PC-9 (cell line): ENCODE measurements at regions not wholly inside any gene's neighbourhood (a gene's known extent, or its start where the extent isn't known, plus 50 kb on each side); places are given as distances from the start of the nearest gene placed in this dataset.

Source experiments
- BruUV-seq: library from RNA; stranded (reverse); fragments of 400-500 nt; replicated peaks from 2 replicates; lab custom pipeline; 2021; lab: Mats Ljungman, UMichigan
- CTCF ChIA-PET: fragments of 300-600 bp; sonication (Branson Sonifier 250); formaldehyde crosslinking; loops from one replicate; lab custom pipeline; 2022; ENCODE audit warnings: antibody characterized with exemption; lab: Charles Lee
- POLR2A ChIA-PET: fragments of 300-600 bp; sonication (Branson Sonifier 250); formaldehyde crosslinking; loops from one replicate; lab custom pipeline; 2022; ENCODE audit warnings: antibody characterized with exemption; ENCODE audit not compliant: unreplicated experiment; lab: Charles Lee
- DNase-seq, 2 experiments: peaks; one replicate each; pipeline versions ENCODE4 v3.0.0 to v3.0.0-alpha.2; 2015 to 2022; ENCODE audit warnings: mixed read lengths in 1 of 2
- H2AFZ ChIP-seq: fragments of 200-600 bp; sonication (generic); 2 replicates; pipeline ENCODE4 v1.8.1; 2017; ENCODE audit warnings: antibody characterized with exemption
- H3F3A ChIP-seq: fragments of 200-600 bp; sonication (generic); 2 replicates; pipeline ENCODE4 v1.8.1; 2017; ENCODE audit warnings: antibody characterized with exemption, mild to moderate bottlenecking, low read depth; ENCODE audit not compliant: insufficient read depth
- H3K27ac ChIP-seq: fragments of 200-600 bp; sonication (generic); 2 replicates; pipeline ENCODE4 v1.6.1; 2016; ENCODE audit warnings: mixed run types
- H3K27me3 ChIP-seq: fragments of 200-600 bp; sonication (generic); 2 replicates; pipeline ENCODE4 v1.6.1; 2016; ENCODE audit warnings: low read depth, mixed run types; ENCODE audit not compliant: insufficient read depth
- H3K36me3 ChIP-seq: fragments of 200-600 bp; sonication (generic); 2 replicates; pipeline ENCODE4 v1.6.1; 2016; ENCODE audit warnings: low read depth, mixed run types
- H3K4me1 ChIP-seq: fragments of 200-600 bp; sonication (generic); replicated peaks from 2 replicates; pipeline ENCODE4 v1.6.1; 2016; ENCODE audit warnings: mixed run types; ENCODE audit not compliant: insufficient read depth
- H3K4me2 ChIP-seq: fragments of 200-600 bp; sonication (generic); 2 replicates; pipeline ENCODE4 v1.6.1; 2017; ENCODE audit warnings: mixed run types
- H3K4me3 ChIP-seq: fragments of 200-600 bp; sonication (generic); 2 replicates; pipeline ENCODE4 v1.6.1; 2016; ENCODE audit warnings: mixed run types
- H3K79me2 ChIP-seq: fragments of 200-600 bp; sonication (generic); 2 replicates; pipeline ENCODE4 v1.6.1; 2017; ENCODE audit warnings: low read depth, mixed run types
- H3K9me2 ChIP-seq: fragments of 200-600 bp; sonication (generic); 2 replicates; pipeline ENCODE4 v1.8.1; 2017; ENCODE audit warnings: mild to moderate bottlenecking; ENCODE audit not compliant: insufficient read depth
- H3K9me3 ChIP-seq: fragments of 200-600 bp; sonication (generic); 2 replicates; pipeline ENCODE4 v1.8.1; 2016; ENCODE audit warnings: low read depth; ENCODE audit not compliant: insufficient read depth
- H4K20me1 ChIP-seq: fragments of 200-600 bp; sonication (generic); 2 replicates; pipeline ENCODE4 v1.8.1; 2017; ENCODE audit not compliant: insufficient read depth
- EZH2 ChIP-seq: fragments of 200-600 bp; sonication (generic); IDR thresholded peaks from 2 replicates; pipeline ENCODE4 v1.8.0; 2017; ENCODE audit warnings: antibody characterized with exemption, low read depth
- intact Hi-C: fragments of 100-400 bp; cut with micrococcal nuclease; formaldehyde crosslinking; loops from one replicate; pipeline ENCODE4 v1.10.0; 2022; ENCODE audit not compliant: unreplicated experiment
- TF ChIP-seq, protein P1 (sequence below): fragments of 200-600 bp; sonication (generic); conservative IDR thresholded peaks from 2 replicates; pipeline ENCODE4 v1.6.1; 2017; ENCODE audit warnings: mixed run types, antibody characterized with exemption, mild to moderate bottlenecking, moderate library complexity

DNA sequence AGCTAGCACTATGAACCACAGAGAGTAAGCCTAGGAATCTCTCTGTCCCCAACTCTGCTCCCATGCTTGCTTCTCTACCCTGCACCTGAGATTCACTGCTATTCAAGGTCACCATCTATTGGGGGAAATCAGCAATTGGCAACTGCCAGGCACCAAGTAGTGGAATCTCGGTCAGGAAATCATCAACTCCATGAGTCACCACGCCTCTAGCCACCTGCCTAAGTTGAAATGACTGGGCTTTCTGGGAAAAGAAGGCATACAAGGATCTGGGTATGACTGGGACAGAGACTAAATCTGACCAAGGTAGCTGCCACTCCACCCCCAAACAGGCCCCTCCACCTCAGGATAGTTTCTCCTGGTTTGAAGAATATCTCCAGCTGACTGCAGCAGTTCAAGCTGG, 464.1 kb upstream of the CBLB start:
- H3F3A ChIP-seq: peaks cover 14% of the 10 kb centered on the region
- no peak overlapping the region for H3K4me3 ChIP-seq
- POLR2A ChIA-PET: no interaction called here
- DNase-seq: no peak
- no peaks in the 10 kb centered on the region for H3K79me2 ChIP-seq
- intact Hi-C loops: loop anchor here (5.0 to 10.0 kb wide), 4 partner anchors 218 to 732 kb away; partner anchors contain the start of gene CBLB
- H3K4me2 ChIP-seq: no peak overlapping the region
- CTCF ChIA-PET: interaction anchor here (0.5 kb wide), 1 partner anchor 429 kb away, joined by 9 read pairs; no protein-coding TSS in a partner anchor
- TF ChIP-seq, protein P1, sequence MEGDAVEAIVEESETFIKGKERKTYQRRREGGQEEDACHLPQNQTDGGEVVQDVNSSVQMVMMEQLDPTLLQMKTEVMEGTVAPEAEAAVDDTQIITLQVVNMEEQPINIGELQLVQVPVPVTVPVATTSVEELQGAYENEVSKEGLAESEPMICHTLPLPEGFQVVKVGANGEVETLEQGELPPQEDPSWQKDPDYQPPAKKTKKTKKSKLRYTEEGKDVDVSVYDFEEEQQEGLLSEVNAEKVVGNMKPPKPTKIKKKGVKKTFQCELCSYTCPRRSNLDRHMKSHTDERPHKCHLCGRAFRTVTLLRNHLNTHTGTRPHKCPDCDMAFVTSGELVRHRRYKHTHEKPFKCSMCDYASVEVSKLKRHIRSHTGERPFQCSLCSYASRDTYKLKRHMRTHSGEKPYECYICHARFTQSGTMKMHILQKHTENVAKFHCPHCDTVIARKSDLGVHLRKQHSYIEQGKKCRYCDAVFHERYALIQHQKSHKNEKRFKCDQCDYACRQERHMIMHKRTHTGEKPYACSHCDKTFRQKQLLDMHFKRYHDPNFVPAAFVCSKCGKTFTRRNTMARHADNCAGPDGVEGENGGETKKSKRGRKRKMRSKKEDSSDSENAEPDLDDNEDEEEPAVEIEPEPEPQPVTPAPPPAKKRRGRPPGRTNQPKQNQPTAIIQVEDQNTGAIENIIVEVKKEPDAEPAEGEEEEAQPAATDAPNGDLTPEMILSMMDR: no peak
- no peak for TF ChIP-seq EZH2
- 0 out of 2 replicates have a peak, but pooled peaks cover 11% of the 10 kb centered on the region for H3K36me3 ChIP-seq
- no peaks in the 10 kb centered on the region for H3K27me3 ChIP-seq
- H3K4me1 ChIP-seq: peaks cover 25% of the 10 kb centered on the region
- H3K9me2 ChIP-seq: no peaks in the 10 kb centered on the region
- no peak overlapping the region; the same call in 1 of the 2 replicates for H2AFZ ChIP-seq
- no peak overlapping the region for H3K27ac ChIP-seq
- no peaks in the 10 kb centered on the region for H4K20me1 ChIP-seq
- peaks cover 15% of the 10 kb centered on the region for H3K9me3 ChIP-seq
- BruUV-seq: no TSS peak

DNA sequence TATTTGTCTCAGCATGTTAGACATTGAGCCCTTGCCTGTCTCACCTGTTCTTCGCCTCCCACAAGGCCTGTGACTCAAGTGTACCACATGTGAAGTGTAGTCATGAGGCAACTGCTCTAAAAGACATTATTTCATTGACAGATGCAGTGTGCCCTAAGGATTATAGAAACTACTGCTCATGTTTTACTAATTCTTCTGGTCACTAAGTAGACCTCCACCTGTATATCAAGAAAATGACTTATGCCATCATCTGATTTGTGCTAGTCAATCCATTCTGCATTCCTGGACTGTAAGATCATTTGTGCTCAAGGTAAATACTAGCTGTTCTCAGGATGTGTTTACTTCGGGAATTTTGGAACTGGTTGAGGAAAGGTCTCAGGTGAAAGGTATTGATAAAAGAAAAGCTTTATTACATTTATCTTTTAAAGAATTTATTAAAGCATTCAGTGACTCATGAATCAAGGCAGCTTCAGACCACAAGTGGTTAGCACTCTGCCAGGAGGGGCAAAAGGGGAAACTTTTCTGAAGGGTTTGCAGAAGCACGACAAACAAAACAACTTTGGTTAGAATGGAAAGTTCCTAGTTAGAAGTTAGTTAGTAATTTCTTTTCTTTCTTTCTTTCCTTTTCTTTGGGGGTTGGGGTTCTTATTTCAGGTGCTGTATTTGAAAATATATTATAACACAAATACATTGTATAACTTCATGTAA, 465.3 kb upstream of the CBLB start:
- POLR2A ChIA-PET: no interaction called here
- peak; percentile 30 to 97 for DNase-seq

DNA sequence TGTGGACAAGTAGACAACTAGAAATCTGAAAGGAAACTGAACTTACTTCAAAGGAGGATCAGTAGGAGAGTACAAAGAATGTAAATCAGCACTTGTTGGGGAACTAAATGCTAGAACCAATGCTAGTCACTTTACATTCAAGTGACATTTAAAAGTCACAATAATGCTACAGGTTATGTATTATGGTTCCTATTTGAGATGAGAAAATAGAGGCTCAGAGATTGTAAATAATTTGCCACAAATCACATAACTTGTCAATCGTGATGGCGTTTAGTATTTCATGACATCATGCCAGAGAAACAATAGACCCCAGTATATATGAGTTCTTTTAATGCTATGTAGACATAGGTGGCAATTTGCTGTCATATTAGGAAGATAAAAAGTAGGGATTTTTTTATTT, 467.8 kb upstream of the CBLB start:
- Histone ChIP-seq H3K79me2 (no peaks in the 10 kb centered on the region), H3F3A (peaks cover 14% of the 10 kb centered on the region), H3K36me3 (0 out of 2 replicates have a peak, but pooled peaks cover 11% of the 10 kb centered on the region), H3K4me1 (peaks cover 25% of the 10 kb centered on the region), H3K9me3 (peaks cover 18% of the 10 kb centered on the region), H3K9me2 (no peaks in the 10 kb centered on the region), H3K27me3 (no peaks in the 10 kb centered on the region), H3K4me3 (no peak overlapping the region), H2AFZ (no peak overlapping the region), H3K27ac (no peak overlapping the region), H4K20me1 (no peaks in the 10 kb centered on the region), H3K4me2 (no peak overlapping the region)
- intact Hi-C loops: loop anchor here (10.0 kb wide), 2 partner anchors 222 to 728 kb away; no protein-coding TSS in a partner anchor
- CTCF ChIA-PET: no interaction called here
- TF ChIP-seq, protein P1: no peak
- no peak for TF ChIP-seq EZH2
- no peak for DNase-seq
- POLR2A ChIA-PET: no interaction called here
- no TSS peak for BruUV-seq

More for the DNA sequence above, 465.3 kb upstream of the CBLB start:
- TF ChIP-seq EZH2: no peak
- TF ChIP-seq, protein P1: no peak
- peaks cover 14% of the 10 kb centered on the region for H3F3A ChIP-seq
- peaks cover 19% of the 10 kb centered on the region for H3K9me3 ChIP-seq
- no peaks in the 10 kb centered on the region for H3K27me3 ChIP-seq
- no peaks in the 10 kb centered on the region for H3K9me2 ChIP-seq
- no peaks in the 10 kb centered on the region for H4K20me1 ChIP-seq
- H3K36me3 ChIP-seq: 0 out of 2 replicates have a peak, but pooled peaks cover 11% of the 10 kb centered on the region
- H3K4me2 ChIP-seq: peak overlapping the region; percentile 46
- CTCF ChIA-PET: no interaction called here
- H2AFZ ChIP-seq: peak overlapping the region; percentile 61
- peak overlapping the region; percentile 6; the same call in 1 of the 2 replicates for H3K4me3 ChIP-seq
- peaks cover 25% of the 10 kb centered on the region for H3K4me1 ChIP-seq
- no TSS peak for BruUV-seq
- H3K79me2 ChIP-seq: no peaks in the 10 kb centered on the region
- intact Hi-C loops: loop anchor here (5.0 to 10.0 kb wide), 4 partner anchors 219 to 731 kb away; partner anchors contain the start of gene CBLB
- H3K27ac ChIP-seq: peak overlapping the region; percentile 64
